ENCODE measurements at regions not wholly inside any gene's neighbourhood (a gene's known extent, or its start where the extent isn't known, plus 50 kb on each side); places are given as distances from the start of the nearest gene placed in this dataset.

GRCh38 chr20:33925867-33926266 lies 67.8 kb upstream of the RALY start:
- TF ChIP-seq CTCF (IDR thresholded peaks at IDR 0.05; ENCODE audit: borderline replicate concordance, extremely low read depth, insufficient read depth): no peak
- DNase-seq (no peak), FAIRE-seq (no peak)
- Histone ChIP-seq H3K4me1 (ENCODE audit: control insufficient read depth in 2 of 3, insufficient read depth in 2 of 3, low read depth in 1 of 3, low read length in 3 of 3) (no peaks in the 10 kb centered on the region), H3K4me3 (ENCODE audit: low read length in 3 of 3) (no peak overlapping the region), H3K27me3 (ENCODE audit: control insufficient read depth, insufficient read depth, low read length) (no peaks in the 10 kb centered on the region), H3K9ac (ENCODE audit: low read length in 3 of 3) (no peak overlapping the region), H3K9me3 (ENCODE audit: control insufficient read depth in 2 of 3, insufficient read depth in 1 of 3, low read length in 3 of 3) (no peaks in the 10 kb centered on the region), H3K27ac (ENCODE audit: low read depth in 2 of 2, low read length in 2 of 2) (no peak overlapping the region), H3K36me3 (ENCODE audit: control insufficient read depth in 2 of 3, insufficient read depth in 3 of 3, low read length in 3 of 3) (no peaks in the 10 kb centered on the region)
- intact Hi-C loops (cut with DNase I): no loop called here

GRCh38 chr20:33926425-33926824 lies 67.3 kb upstream of the RALY start:
- Histone ChIP-seq H3K9me3 (ENCODE audit: control insufficient read depth in 2 of 3, insufficient read depth in 1 of 3, low read length in 3 of 3) (no peaks in the 10 kb centered on the region), H3K4me1 (ENCODE audit: control insufficient read depth in 2 of 3, insufficient read depth in 2 of 3, low read depth in 1 of 3, low read length in 3 of 3) (no peaks in the 10 kb centered on the region), H3K27ac (ENCODE audit: low read depth in 2 of 2, low read length in 2 of 2) (no peak overlapping the region), H3K9ac (ENCODE audit: low read length in 3 of 3) (no peak overlapping the region), H3K4me3 (ENCODE audit: low read length in 3 of 3) (no peak overlapping the region), H3K36me3 (ENCODE audit: control insufficient read depth in 2 of 3, insufficient read depth in 3 of 3, low read length in 3 of 3) (no peaks in the 10 kb centered on the region), H3K27me3 (ENCODE audit: control insufficient read depth, insufficient read depth, low read length) (no peaks in the 10 kb centered on the region)
- no peak for TF ChIP-seq CTCF (IDR thresholded peaks at IDR 0.05; ENCODE audit: borderline replicate concordance, extremely low read depth, insufficient read depth)
- intact Hi-C loops (cut with DNase I): no loop called here
- no peak for DNase-seq
- no peak for FAIRE-seq

- FAIRE-seq (no peak), DNase-seq (no peak)
- H3K4me1 ChIP-seq (ENCODE audit: control insufficient read depth in 2 of 3, insufficient read depth in 2 of 3, low read depth in 1 of 3, low read length in 3 of 3): no peaks in the 10 kb centered on the region
- intact Hi-C loops (cut with DNase I): no loop called here
- H3K27me3 ChIP-seq (ENCODE audit: control insufficient read depth, insufficient read depth, low read length): no peaks in the 10 kb centered on the region
- no peak for TF ChIP-seq CTCF (IDR thresholded peaks at IDR 0.05; ENCODE audit: borderline replicate concordance, extremely low read depth, insufficient read depth)
- no peaks in the 10 kb centered on the region for H3K9me3 ChIP-seq (ENCODE audit: control insufficient read depth in 2 of 3, insufficient read depth in 1 of 3, low read length in 3 of 3)
- no peak overlapping the region for H3K9ac ChIP-seq (ENCODE audit: low read length in 3 of 3)
- H3K4me3 ChIP-seq (ENCODE audit: low read length in 3 of 3): no peak overlapping the region
- no peaks in the 10 kb centered on the region for H3K36me3 ChIP-seq (ENCODE audit: control insufficient read depth in 2 of 3, insufficient read depth in 3 of 3, low read length in 3 of 3)
- H3K27ac ChIP-seq (ENCODE audit: low read depth in 2 of 2, low read length in 2 of 2): no peak overlapping the region
These were observed 66.0 kb upstream of the RALY start for GRCh38 chr20:33927724-33928123.

- Histone ChIP-seq H3K9me3 (ENCODE audit: control insufficient read depth in 2 of 3, insufficient read depth in 1 of 3, low read length in 3 of 3) (no peaks in the 10 kb centered on the region), H3K27ac (ENCODE audit: low read depth in 2 of 2, low read length in 2 of 2) (no peak overlapping the region), H3K4me3 (ENCODE audit: low read length in 3 of 3) (no peak overlapping the region), H3K4me1 (ENCODE audit: control insufficient read depth in 2 of 3, insufficient read depth in 2 of 3, low read depth in 1 of 3, low read length in 3 of 3) (no peaks in the 10 kb centered on the region), H3K27me3 (ENCODE audit: control insufficient read depth, insufficient read depth, low read length) (no peaks in the 10 kb centered on the region), H3K36me3 (ENCODE audit: control insufficient read depth in 2 of 3, insufficient read depth in 3 of 3, low read length in 3 of 3) (no peaks in the 10 kb centered on the region), H3K9ac (ENCODE audit: low read length in 3 of 3) (no peak overlapping the region)
- FAIRE-seq (no peak), DNase-seq (no peak)
- no peak for TF ChIP-seq CTCF (IDR thresholded peaks at IDR 0.05; ENCODE audit: borderline replicate concordance, extremely low read depth, insufficient read depth)
- intact Hi-C loops (cut with DNase I): no loop called here
These were observed 63.8 kb upstream of the RALY start for GRCh38 chr20:33929917-33930316.

Data from kidney (tissue), 13 donors.